Mononuclear cell (primary cell): ENCODE measurements at regions not wholly inside any gene's neighbourhood (a gene's known extent, or its start where the extent isn't known, plus 50 kb on each side); places are given as distances from the start of the nearest gene placed in this dataset.

ENCODE experiments used
- H3K27me3 ChIP-seq: 2 replicates; pipeline ENCODE4 v1.6.0; 2011; ENCODE audit warnings: low read length, control low read depth; ENCODE audit not compliant: insufficient read depth
- H3K4me1 ChIP-seq: 2 replicates; pipeline ENCODE4 v1.5.1; 2011; ENCODE audit warnings: mild to moderate bottlenecking, low read length, control low read depth; ENCODE audit not compliant: insufficient read depth
- H3K4me3 ChIP-seq: 2 replicates; pipeline ENCODE4 v1.5.1; 2011; ENCODE audit warnings: mild to moderate bottlenecking, low read length, moderate library complexity
- H3K9me3 ChIP-seq: 2 replicates; pipeline ENCODE4 v1.5.1; 2011; ENCODE audit warnings: low read depth, mild to moderate bottlenecking, control low read depth, low read length

- peaks cover 8% of the 10 kb centered on the region for H3K4me1 ChIP-seq
- H3K4me3 ChIP-seq: no peak overlapping the region
- H3K9me3 ChIP-seq: no peaks in the 10 kb centered on the region
- no peaks in the 10 kb centered on the region for H3K27me3 ChIP-seq
Observed at GRCh38 chr13:74084375-74084935, 49.7 kb downstream of the KLF12 start.

GRCh38 chr13:74082741-74083160 lies 51.5 kb downstream of the KLF12 start:
- Histone ChIP-seq H3K4me3 (no peak overlapping the region), H3K4me1 (peaks cover under 1% of the 10 kb centered on the region), H3K27me3 (no peaks in the 10 kb centered on the region), H3K9me3 (no peaks in the 10 kb centered on the region)

- H3K4me3 ChIP-seq: no peak overlapping the region
- H3K27me3 ChIP-seq: no peaks in the 10 kb centered on the region
- no peaks in the 10 kb centered on the region for H3K4me1 ChIP-seq
- no peaks in the 10 kb centered on the region for H3K9me3 ChIP-seq
Observed at GRCh38 chr13:74080762-74081161, 53.4 kb downstream of the KLF12 start.

- H3K27me3 ChIP-seq: no peaks in the 10 kb centered on the region
- H3K4me1 ChIP-seq: peaks cover 4% of the 10 kb centered on the region
- no peak overlapping the region for H3K4me3 ChIP-seq
- no peaks in the 10 kb centered on the region for H3K9me3 ChIP-seq
Observed at GRCh38 chr13:74077792-74078191, 56.4 kb downstream of the KLF12 start.

- Histone ChIP-seq H3K4me1 (peaks cover 4% of the 10 kb centered on the region), H3K27me3 (no peaks in the 10 kb centered on the region), H3K9me3 (no peaks in the 10 kb centered on the region), H3K4me3 (no peak overlapping the region)
Observed at GRCh38 chr13:74077375-74077774, 56.8 kb downstream of the KLF12 start.

- Histone ChIP-seq H3K27me3 (no peaks in the 10 kb centered on the region), H3K9me3 (no peaks in the 10 kb centered on the region), H3K4me3 (no peak overlapping the region), H3K4me1 (peaks cover 15% of the 10 kb centered on the region)
Observed at GRCh38 chr13:74074723-74075122, 59.5 kb downstream of the KLF12 start.

- Histone ChIP-seq H3K4me3 (no peak overlapping the region), H3K9me3 (no peaks in the 10 kb centered on the region), H3K4me1 (peaks cover 20% of the 10 kb centered on the region), H3K27me3 (no peaks in the 10 kb centered on the region)
Observed at GRCh38 chr13:74073274-74073673, 60.9 kb downstream of the KLF12 start.

- H3K9me3 ChIP-seq: no peaks in the 10 kb centered on the region
- no peak overlapping the region for H3K4me3 ChIP-seq
- H3K4me1 ChIP-seq: peaks cover 23% of the 10 kb centered on the region
- no peaks in the 10 kb centered on the region for H3K27me3 ChIP-seq
Observed at GRCh38 chr13:74070513-74070912, 63.7 kb downstream of the KLF12 start.

- H3K4me3 ChIP-seq: no peak overlapping the region
- H3K4me1 ChIP-seq: peaks cover 24% of the 10 kb centered on the region
- no peaks in the 10 kb centered on the region for H3K9me3 ChIP-seq
Observed at GRCh38 chr13:74070065-74070464, 64.1 kb downstream of the KLF12 start.

GRCh38 chr13:74068471-74068870 lies 65.7 kb downstream of the KLF12 start:
- Histone ChIP-seq H3K4me3 (no peak overlapping the region), H3K4me1 (peaks cover 26% of the 10 kb centered on the region), H3K9me3 (no peaks in the 10 kb centered on the region), H3K27me3 (no peaks in the 10 kb centered on the region)

More at GRCh38 chr13:74070065-74070464, 64.1 kb downstream of the KLF12 start:
- H3K27me3 ChIP-seq: no peaks in the 10 kb centered on the region

GRCh38 chr13:74067818-74068217 lies 66.4 kb downstream of the KLF12 start:
- no peaks in the 10 kb centered on the region for H3K9me3 ChIP-seq
- H3K27me3 ChIP-seq: no peaks in the 10 kb centered on the region
- H3K4me1 ChIP-seq: peaks cover 30% of the 10 kb centered on the region
- no peak overlapping the region for H3K4me3 ChIP-seq

- H3K9me3 ChIP-seq: no peaks in the 10 kb centered on the region
- no peak overlapping the region for H3K4me3 ChIP-seq
- H3K27me3 ChIP-seq: no peaks in the 10 kb centered on the region
- H3K4me1 ChIP-seq: peaks cover 35% of the 10 kb centered on the region
Observed at GRCh38 chr13:74066937-74067336, 67.3 kb downstream of the KLF12 start.

- Histone ChIP-seq H3K4me3 (no peak overlapping the region), H3K9me3 (no peaks in the 10 kb centered on the region), H3K27me3 (no peaks in the 10 kb centered on the region), H3K4me1 (peaks cover 32% of the 10 kb centered on the region)
Observed at GRCh38 chr13:74064805-74065312, 69.3 kb downstream of the KLF12 start.

- Histone ChIP-seq H3K4me3 (no peak overlapping the region), H3K4me1 (peaks cover 26% of the 10 kb centered on the region), H3K9me3 (no peaks in the 10 kb centered on the region), H3K27me3 (no peaks in the 10 kb centered on the region)
Observed at GRCh38 chr13:74063533-74064100, 70.6 kb downstream of the KLF12 start.

- no peaks in the 10 kb centered on the region for H3K9me3 ChIP-seq
- H3K27me3 ChIP-seq: no peaks in the 10 kb centered on the region
- no peak overlapping the region for H3K4me3 ChIP-seq
- H3K4me1 ChIP-seq: peaks cover 26% of the 10 kb centered on the region
Observed at GRCh38 chr13:74062933-74063332, 71.3 kb downstream of the KLF12 start.
